ENCODE measurements at regions not wholly inside any gene's neighbourhood (a gene's known extent, or its start where the extent isn't known, plus 50 kb on each side); places are given as distances from the start of the nearest gene placed in this dataset.

- TF ChIP-seq CTCF (IDR thresholded peaks at IDR 0.05) (no peak), POLR2A (IDR thresholded peaks at IDR 0.05) (no peak)
Measured at GRCh38 chr7:131143869-131144268, 183.8 kb upstream of the MKLN1 start.

All from testis (tissue), 2 donors.